Ishikawa (cell line): ENCODE measurements at regions not wholly inside any gene's neighbourhood (a gene's known extent, or its start where the extent isn't known, plus 50 kb on each side); places are given as distances from the start of the nearest gene placed in this dataset.

Source experiments
- CEBPB ChIP-seq: IDR thresholded peaks from 2 replicates; pipeline ENCODE4 v1.6.1; 2012
- CREB1 ChIP-seq: IDR thresholded peaks from 2 replicates; pipeline ENCODE4 v1.6.1; 2012; ENCODE audit warnings: low read depth
- EGR1 ChIP-seq: IDR thresholded peaks from 2 replicates; pipeline ENCODE4 v1.6.1; 2012
- EP300 ChIP-seq: IDR thresholded peaks from 2 replicates; pipeline ENCODE4 v1.6.1; 2012; ENCODE audit warnings: borderline replicate concordance
- FOXM1 ChIP-seq: IDR thresholded peaks from 2 replicates; pipeline ENCODE4 v1.6.1; 2012; ENCODE audit warnings: low read depth, borderline replicate concordance
- MAX ChIP-seq: IDR thresholded peaks from 2 replicates; pipeline ENCODE4 v1.6.1; 2012
- RAD21 ChIP-seq: IDR thresholded peaks from 2 replicates; pipeline ENCODE4 v1.6.1; 2012; ENCODE audit warnings: low read depth
- TAF1 ChIP-seq: IDR thresholded peaks from 2 replicates; pipeline ENCODE4 v1.6.1; 2012; ENCODE audit warnings: low read depth, mild to moderate bottlenecking
- TCF12 ChIP-seq: IDR thresholded peaks from 2 replicates; pipeline ENCODE4 v1.6.1; 2012; ENCODE audit warnings: low read depth
- TEAD4 ChIP-seq: IDR thresholded peaks from 2 replicates; pipeline ENCODE4 v1.6.1; 2012
- USF1 ChIP-seq: IDR thresholded peaks from 2 replicates; pipeline ENCODE4 v1.6.1; 2012
- YY1 ChIP-seq: IDR thresholded peaks from 2 replicates; pipeline ENCODE4 v1.6.1; 2012; ENCODE audit warnings: low read depth
- ZBTB7A ChIP-seq: IDR thresholded peaks from 2 replicates; pipeline ENCODE4 v1.6.1; 2012; ENCODE audit warnings: low read depth
- TF ChIP-seq, protein P1 (sequence below): IDR thresholded peaks from 2 replicates; pipeline ENCODE4 v1.6.1; 2012; ENCODE audit warnings: low read depth, mild to moderate bottlenecking

DNA sequence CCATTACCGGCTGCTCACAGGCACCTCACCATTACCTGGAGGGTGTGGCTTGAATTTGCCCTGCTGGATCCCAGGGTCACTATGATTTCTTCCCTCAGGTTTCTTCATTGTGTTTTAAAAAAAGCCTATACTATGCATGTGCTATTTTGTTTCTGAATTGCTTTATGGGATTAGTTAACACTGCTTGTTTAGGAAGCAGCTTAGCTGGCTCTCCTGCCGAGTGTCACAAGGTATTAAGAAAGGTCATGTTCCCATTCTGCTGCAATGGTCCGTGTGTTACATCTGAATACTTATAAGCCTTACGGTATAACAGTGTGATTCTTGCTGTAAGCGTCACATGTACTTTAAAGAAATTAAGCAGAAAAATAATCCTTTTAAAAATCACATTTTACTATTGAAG, 380.6 kb upstream of the B3GAT1 start:
- TF ChIP-seq MAX: no peak
- TF ChIP-seq CREB1: no peak
- no peak for TF ChIP-seq TCF12
- TF ChIP-seq EP300: no peak
- no peak for TF ChIP-seq USF1
- TF ChIP-seq, protein P1, sequence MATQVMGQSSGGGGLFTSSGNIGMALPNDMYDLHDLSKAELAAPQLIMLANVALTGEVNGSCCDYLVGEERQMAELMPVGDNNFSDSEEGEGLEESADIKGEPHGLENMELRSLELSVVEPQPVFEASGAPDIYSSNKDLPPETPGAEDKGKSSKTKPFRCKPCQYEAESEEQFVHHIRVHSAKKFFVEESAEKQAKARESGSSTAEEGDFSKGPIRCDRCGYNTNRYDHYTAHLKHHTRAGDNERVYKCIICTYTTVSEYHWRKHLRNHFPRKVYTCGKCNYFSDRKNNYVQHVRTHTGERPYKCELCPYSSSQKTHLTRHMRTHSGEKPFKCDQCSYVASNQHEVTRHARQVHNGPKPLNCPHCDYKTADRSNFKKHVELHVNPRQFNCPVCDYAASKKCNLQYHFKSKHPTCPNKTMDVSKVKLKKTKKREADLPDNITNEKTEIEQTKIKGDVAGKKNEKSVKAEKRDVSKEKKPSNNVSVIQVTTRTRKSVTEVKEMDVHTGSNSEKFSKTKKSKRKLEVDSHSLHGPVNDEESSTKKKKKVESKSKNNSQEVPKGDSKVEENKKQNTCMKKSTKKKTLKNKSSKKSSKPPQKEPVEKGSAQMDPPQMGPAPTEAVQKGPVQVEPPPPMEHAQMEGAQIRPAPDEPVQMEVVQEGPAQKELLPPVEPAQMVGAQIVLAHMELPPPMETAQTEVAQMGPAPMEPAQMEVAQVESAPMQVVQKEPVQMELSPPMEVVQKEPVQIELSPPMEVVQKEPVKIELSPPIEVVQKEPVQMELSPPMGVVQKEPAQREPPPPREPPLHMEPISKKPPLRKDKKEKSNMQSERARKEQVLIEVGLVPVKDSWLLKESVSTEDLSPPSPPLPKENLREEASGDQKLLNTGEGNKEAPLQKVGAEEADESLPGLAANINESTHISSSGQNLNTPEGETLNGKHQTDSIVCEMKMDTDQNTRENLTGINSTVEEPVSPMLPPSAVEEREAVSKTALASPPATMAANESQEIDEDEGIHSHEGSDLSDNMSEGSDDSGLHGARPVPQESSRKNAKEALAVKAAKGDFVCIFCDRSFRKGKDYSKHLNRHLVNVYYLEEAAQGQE: no peak
- no peak for TF ChIP-seq ZBTB7A
- no peak for TF ChIP-seq YY1
- no peak for TF ChIP-seq RAD21
- no peak for TF ChIP-seq TAF1
- TF ChIP-seq CEBPB: no peak
- no peak for TF ChIP-seq TEAD4
- no peak for TF ChIP-seq FOXM1
- TF ChIP-seq EGR1: no peak
